ENCODE measurements at regions not wholly inside any gene's neighbourhood (a gene's known extent, or its start where the extent isn't known, plus 50 kb on each side); places are given as distances from the start of the nearest gene placed in this dataset.

GRCh38 chr17:53168413-53168812 lies 654.3 kb upstream of the KIF2B start:
- DNase-seq (ENCODE audit: low spot score): no peak

GRCh38 chr17:53166731-53167130 lies 656.0 kb upstream of the KIF2B start:
- DNase-seq (ENCODE audit: low spot score): no peak

- DNase-seq (ENCODE audit: low spot score): no peak
Measured at GRCh38 chr17:53150101-53150698, 672.5 kb upstream of the KIF2B start.

GRCh38 chr17:53149316-53149715 lies 673.4 kb upstream of the KIF2B start:
- DNase-seq (ENCODE audit: low spot score): no peak

- no peak for DNase-seq (ENCODE audit: low spot score)
Measured at GRCh38 chr17:53148058-53148457, 674.7 kb upstream of the KIF2B start.

GRCh38 chr17:53142890-53143289 lies 679.8 kb upstream of the KIF2B start:
- DNase-seq (ENCODE audit: low spot score): no peak

GRCh38 chr17:53141731-53142130 lies 681.0 kb upstream of the KIF2B start:
- DNase-seq (ENCODE audit: low spot score): no peak

GRCh38 chr17:53141280-53141679 lies 681.4 kb upstream of the KIF2B start:
- no peak for DNase-seq (ENCODE audit: low spot score)

- DNase-seq (ENCODE audit: low spot score): no peak
Measured at GRCh38 chr17:53137869-53138268, 684.9 kb upstream of the KIF2B start.

GRCh38 chr17:53135969-53136368 lies 686.8 kb upstream of the KIF2B start:
- no peak for DNase-seq (ENCODE audit: low spot score)

- no peak for DNase-seq (ENCODE audit: low spot score)
Measured at GRCh38 chr17:53134548-53134947, 688.2 kb upstream of the KIF2B start.

- DNase-seq (ENCODE audit: low spot score): no peak
Measured at GRCh38 chr17:53133876-53134275, 688.9 kb upstream of the KIF2B start.

GRCh38 chr17:53129863-53130262 lies 692.9 kb upstream of the KIF2B start:
- no peak for DNase-seq (ENCODE audit: low spot score)

- no peak for DNase-seq (ENCODE audit: low spot score)
Measured at GRCh38 chr17:53127331-53127730, 695.4 kb upstream of the KIF2B start.

GRCh38 chr17:53122966-53123365 lies 699.8 kb upstream of the KIF2B start:
- no peak for DNase-seq (ENCODE audit: low spot score)

- no peak for DNase-seq (ENCODE audit: low spot score)
Measured at GRCh38 chr17:53119773-53120172, 703.0 kb upstream of the KIF2B start.

GRCh38 chr17:53118948-53119347 lies 703.8 kb upstream of the KIF2B start:
- DNase-seq (ENCODE audit: low spot score): no peak

GRCh38 chr17:53106886-53107285 lies 715.8 kb upstream of the KIF2B start:
- no peak for DNase-seq (ENCODE audit: low spot score)

GRCh38 chr17:53101706-53102105 lies 721.0 kb upstream of the KIF2B start:
- DNase-seq (ENCODE audit: low spot score): no peak

GRCh38 chr17:53100126-53100525 lies 722.6 kb upstream of the KIF2B start:
- no peak for DNase-seq (ENCODE audit: low spot score)

GRCh38 chr17:53093391-53093790 lies 729.3 kb upstream of the KIF2B start:
- no peak for DNase-seq (ENCODE audit: low spot score)

- DNase-seq (ENCODE audit: low spot score): no peak
Measured at GRCh38 chr17:53092072-53092471, 730.7 kb upstream of the KIF2B start.

- no peak for DNase-seq (ENCODE audit: low spot score)
Measured at GRCh38 chr17:53090770-53091169, 732.0 kb upstream of the KIF2B start.

GRCh38 chr17:53088481-53088880 lies 734.2 kb upstream of the KIF2B start:
- DNase-seq (ENCODE audit: low spot score): no peak

- no peak for DNase-seq (ENCODE audit: low spot score)
Measured at GRCh38 chr17:53061446-53061845, 761.3 kb upstream of the KIF2B start.

All from hematopoietic multipotent progenitor cell treated with erythropoietin and hydrocortisone succinate and interleukin-3 and kit ligand, for 15 days (in vitro differentiated cells).